ENCODE measurements at regions not wholly inside any gene's neighbourhood (a gene's known extent, or its start where the extent isn't known, plus 50 kb on each side); places are given as distances from the start of the nearest gene placed in this dataset.

GRCh38 chr14:42510071-42510470 is 903.4 kb downstream of the LRFN5 start:
- no peak overlapping the region for H3K4me3 ChIP-seq (IDR thresholded peaks at IDR 0.05; ENCODE audit: insufficient read depth, low read depth, low read length)
- TF ChIP-seq CTCF (conservative IDR thresholded peaks at IDR 0.05; ENCODE audit: low read depth, low read length): no peak
- H3K4me1 ChIP-seq (ENCODE audit: low read depth, poor library complexity, severe bottlenecking): no peaks in the 10 kb centered on the region
- no peaks in the 10 kb centered on the region for H4K20me1 ChIP-seq (ENCODE audit: insufficient read depth)
- H3K79me2 ChIP-seq (ENCODE audit: insufficient read depth, low read depth): no peaks in the 10 kb centered on the region
- H3K27me3 ChIP-seq (ENCODE audit: insufficient read depth, low read depth): no peaks in the 10 kb centered on the region
- H3K4me2 ChIP-seq: no peak overlapping the region
- no peak overlapping the region for H2AFZ ChIP-seq (ENCODE audit: low read depth)
- H3K27ac ChIP-seq: no peak overlapping the region
- no peak overlapping the region for H3K9ac ChIP-seq
- no peaks in the 10 kb centered on the region for H3K36me3 ChIP-seq (ENCODE audit: insufficient read depth)

GRCh38 chr14:42508209-42508946 is 901.7 kb downstream of the LRFN5 start:
- no peak overlapping the region for H3K9ac ChIP-seq
- H3K4me2 ChIP-seq: no peak overlapping the region
- no peak overlapping the region for H3K4me3 ChIP-seq (IDR thresholded peaks at IDR 0.05; ENCODE audit: insufficient read depth, low read depth, low read length)
- H3K4me1 ChIP-seq (ENCODE audit: low read depth, poor library complexity, severe bottlenecking): no peaks in the 10 kb centered on the region
- no peak overlapping the region for H3K27ac ChIP-seq
- H3K36me3 ChIP-seq (ENCODE audit: insufficient read depth): no peaks in the 10 kb centered on the region
- no peaks in the 10 kb centered on the region for H4K20me1 ChIP-seq (ENCODE audit: insufficient read depth)
- H3K27me3 ChIP-seq (ENCODE audit: insufficient read depth, low read depth): no peaks in the 10 kb centered on the region
- no peaks in the 10 kb centered on the region for H3K79me2 ChIP-seq (ENCODE audit: insufficient read depth, low read depth)
- no peak overlapping the region for H2AFZ ChIP-seq (ENCODE audit: low read depth)
- no peak for TF ChIP-seq CTCF (conservative IDR thresholded peaks at IDR 0.05; ENCODE audit: low read depth, low read length)

GRCh38 chr14:42504433-42504832 is 897.8 kb downstream of the LRFN5 start:
- H3K79me2 ChIP-seq (ENCODE audit: insufficient read depth, low read depth): no peaks in the 10 kb centered on the region
- TF ChIP-seq CTCF (conservative IDR thresholded peaks at IDR 0.05; ENCODE audit: low read depth, low read length): no peak
- H3K9ac ChIP-seq: no peak overlapping the region
- no peak overlapping the region for H3K4me3 ChIP-seq (IDR thresholded peaks at IDR 0.05; ENCODE audit: insufficient read depth, low read depth, low read length)
- H3K27me3 ChIP-seq (ENCODE audit: insufficient read depth, low read depth): no peaks in the 10 kb centered on the region
- no peaks in the 10 kb centered on the region for H3K4me1 ChIP-seq (ENCODE audit: low read depth, poor library complexity, severe bottlenecking)
- H3K27ac ChIP-seq: no peak overlapping the region
- H3K36me3 ChIP-seq (ENCODE audit: insufficient read depth): no peaks in the 10 kb centered on the region
- H2AFZ ChIP-seq (ENCODE audit: low read depth): no peak overlapping the region
- H3K4me2 ChIP-seq: no peak overlapping the region
- no peaks in the 10 kb centered on the region for H4K20me1 ChIP-seq (ENCODE audit: insufficient read depth)

- no peak for TF ChIP-seq CTCF (conservative IDR thresholded peaks at IDR 0.05; ENCODE audit: low read depth, low read length)
- Histone ChIP-seq H3K4me3 (IDR thresholded peaks at IDR 0.05; ENCODE audit: insufficient read depth, low read depth, low read length) (no peak overlapping the region), H3K9ac (no peak overlapping the region), H3K4me1 (ENCODE audit: low read depth, poor library complexity, severe bottlenecking) (no peaks in the 10 kb centered on the region), H3K36me3 (ENCODE audit: insufficient read depth) (no peaks in the 10 kb centered on the region), H4K20me1 (ENCODE audit: insufficient read depth) (no peaks in the 10 kb centered on the region), H3K4me2 (no peak overlapping the region), H3K27ac (no peak overlapping the region), H3K79me2 (ENCODE audit: insufficient read depth, low read depth) (no peaks in the 10 kb centered on the region), H2AFZ (ENCODE audit: low read depth) (no peak overlapping the region), H3K27me3 (ENCODE audit: insufficient read depth, low read depth) (no peaks in the 10 kb centered on the region)
Observed at GRCh38 chr14:42499137-42499536, 892.5 kb downstream of the LRFN5 start.

Measured in KMS-11 (cell line).